ENCODE measurements at regions not wholly inside any gene's neighbourhood (a gene's known extent, or its start where the extent isn't known, plus 50 kb on each side); places are given as distances from the start of the nearest gene placed in this dataset.

GRCh38 chr5:26601563-26601962, 436.8 kb downstream of the CDH9 start:
- no peak overlapping the region for H3K27ac ChIP-seq (ENCODE audit: insufficient read depth, low read depth, low read length)
- H2AFZ ChIP-seq (ENCODE audit: low read depth, low read length): no peak overlapping the region
- TF ChIP-seq POLR2A (IDR thresholded peaks at IDR 0.05; ENCODE audit: low read depth, low read length) (no peak), MAX (IDR thresholded peaks at IDR 0.05; ENCODE audit: insufficient read depth, insufficient read length) (no peak), GATA2 (IDR thresholded peaks at IDR 0.05; ENCODE audit: insufficient read depth, insufficient read length, low read depth, low read length) (no peak), JUN (IDR thresholded peaks at IDR 0.05; ENCODE audit: borderline replicate concordance, insufficient read depth, insufficient read length, low read depth) (no peak), POLR2AphosphoS5 (IDR thresholded peaks at IDR 0.05; ENCODE audit: insufficient read depth, low read depth, low read length) (no peak), MYC (IDR thresholded peaks at IDR 0.05; ENCODE audit: low read depth, low read length) (no peak), EZH2 (IDR thresholded peaks at IDR 0.05; ENCODE audit: borderline replicate concordance, low read depth, low read length, severe bottlenecking) (no peak)
- intact Hi-C loops (cut with micrococcal nuclease) (no loop called here), dilution Hi-C loops (cut with MboI; ENCODE audit: extremely low pct_ligation_motif_present, low sequenced_read_pairs) (no loop called here)
- POLR2A ChIA-PET: no interaction called here
- H4K20me1 ChIP-seq (replicated peaks; ENCODE audit: control insufficient read depth, extremely low read depth, insufficient read depth, low read length): no peaks in the 10 kb centered on the region
- H3K79me2 ChIP-seq (ENCODE audit: control insufficient read depth, insufficient read depth, low read length): no peaks in the 10 kb centered on the region
- H3K4me2 ChIP-seq (ENCODE audit: insufficient read depth, low read length): no peak overlapping the region
- no peak for DNase-seq (ENCODE audit: low read depth, low spot score)
- H3K36me3 ChIP-seq (ENCODE audit: control insufficient read depth in 2 of 2, extremely low read depth in 1 of 2, insufficient read depth in 2 of 2, low read length in 2 of 2): no peaks in the 10 kb centered on the region
- H3K4me3 ChIP-seq (replicated peaks in 1 of 3; ENCODE audit: insufficient read depth in 1 of 3, low read depth in 1 of 3, low read length in 3 of 3): no peak overlapping the region
- no TSS peak for BruUV-seq (replicated peaks)
- H3K9me1 ChIP-seq (replicated peaks; ENCODE audit: control insufficient read depth, extremely low read depth, insufficient read depth, low read length): no peaks in the 10 kb centered on the region
- H3K9ac ChIP-seq (replicated peaks; ENCODE audit: extremely low read depth, insufficient read depth, low read length): no peak overlapping the region
- H3K9me3 ChIP-seq (replicated peaks; ENCODE audit: control insufficient read depth, insufficient read depth, low read length): no peaks in the 10 kb centered on the region
- H3K4me1 ChIP-seq (ENCODE audit: control insufficient read depth, extremely low read depth, insufficient read depth, low read length): no peaks in the 10 kb centered on the region
- FAIRE-seq: no peak
- CTCF ChIA-PET: no interaction called here
- no peaks in the 10 kb centered on the region for H3K27me3 ChIP-seq (ENCODE audit: control insufficient read depth in 2 of 2, insufficient read depth in 2 of 2, low read length in 2 of 2)

DNA sequence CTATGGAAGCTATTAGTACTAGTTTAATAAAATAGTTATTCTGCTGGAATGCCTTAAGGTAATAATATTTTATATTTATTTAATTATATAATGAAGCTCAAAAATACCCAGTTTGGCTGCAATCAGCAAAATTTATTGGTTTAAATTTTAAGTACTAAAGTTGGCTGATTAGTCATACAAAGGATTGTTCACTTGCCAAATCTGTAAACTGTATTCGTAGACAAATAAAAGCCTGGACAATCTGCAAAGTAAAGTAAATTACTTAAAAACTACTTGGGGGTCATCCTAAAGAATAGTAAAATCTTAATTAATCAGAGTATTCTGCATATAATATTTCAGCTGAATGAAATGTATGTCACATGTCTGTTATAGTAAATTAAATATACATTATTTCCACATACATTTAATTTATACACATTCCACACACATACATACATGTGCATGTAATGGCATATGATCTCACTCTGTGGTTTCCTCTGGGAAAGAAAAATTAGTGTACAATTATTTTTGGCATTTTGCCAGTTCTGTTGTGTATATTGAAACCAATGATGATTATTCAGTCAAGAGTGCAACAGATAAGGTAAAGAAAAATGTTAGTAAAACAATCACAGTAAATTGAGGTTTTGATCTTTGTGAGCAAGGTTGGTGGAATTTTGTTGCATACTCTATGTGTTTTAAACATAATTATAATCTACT, 455.9 kb downstream of the CDH9 start:
- Histone ChIP-seq H3K4me3 (replicated peaks in 1 of 3; ENCODE audit: insufficient read depth in 1 of 3, low read depth in 1 of 3, low read length in 3 of 3) (no peak overlapping the region), H3K4me1 (ENCODE audit: control insufficient read depth, extremely low read depth, insufficient read depth, low read length) (no peaks in the 10 kb centered on the region), H3K4me2 (ENCODE audit: insufficient read depth, low read length) (no peak overlapping the region), H2AFZ (ENCODE audit: low read depth, low read length) (no peak overlapping the region), H3K9me1 (replicated peaks; ENCODE audit: control insufficient read depth, extremely low read depth, insufficient read depth, low read length) (no peaks in the 10 kb centered on the region), H3K27ac (ENCODE audit: insufficient read depth, low read depth, low read length) (no peak overlapping the region), H3K79me2 (ENCODE audit: control insufficient read depth, insufficient read depth, low read length) (no peaks in the 10 kb centered on the region), H3K27me3 (ENCODE audit: control insufficient read depth in 2 of 2, insufficient read depth in 2 of 2, low read length in 2 of 2) (no peaks in the 10 kb centered on the region), H3K9me3 (replicated peaks; ENCODE audit: control insufficient read depth, insufficient read depth, low read length) (peaks cover 2% of the 10 kb centered on the region), H3K36me3 (ENCODE audit: control insufficient read depth in 2 of 2, extremely low read depth in 1 of 2, insufficient read depth in 2 of 2, low read length in 2 of 2) (no peaks in the 10 kb centered on the region), H4K20me1 (replicated peaks; ENCODE audit: control insufficient read depth, extremely low read depth, insufficient read depth, low read length) (no peaks in the 10 kb centered on the region), H3K9ac (replicated peaks; ENCODE audit: extremely low read depth, insufficient read depth, low read length) (no peak overlapping the region)
- intact Hi-C loops (cut with micrococcal nuclease) (no loop called here), dilution Hi-C loops (cut with MboI; ENCODE audit: extremely low pct_ligation_motif_present, low sequenced_read_pairs) (no loop called here)
- TF ChIP-seq MYC (IDR thresholded peaks at IDR 0.05; ENCODE audit: low read depth, low read length) (no peak), POLR2A (IDR thresholded peaks at IDR 0.05; ENCODE audit: low read depth, low read length) (no peak), FOS (IDR thresholded peaks at IDR 0.05; ENCODE audit: borderline replicate concordance, insufficient read depth, low read length) (no peak)
- CTCF ChIA-PET: no interaction called here
- DNase-seq (ENCODE audit: low read depth, low spot score) (no peak), FAIRE-seq (no peak)
- no TSS peak for BruUV-seq (replicated peaks)
- POLR2A ChIA-PET: no interaction called here
